HepG2 (cell line): ENCODE measurements at regions not wholly inside any gene's neighbourhood (a gene's known extent, or its start where the extent isn't known, plus 50 kb on each side); places are given as distances from the start of the nearest gene placed in this dataset.
"Not testable (repeated sequence)": the region's sequence is repeated elsewhere in the genome, so short reads cannot be mapped to it uniquely, and the experiment has no call there.

ENCODE experiments used
- ATAC-seq: fragments of 200-7000 bp; cut with Tn5 transposase; 3 replicates; pipeline ENCODE4 v1.9.1; 2020; ENCODE audit warnings: mild to moderate bottlenecking, moderate library complexity
- BruUV-seq: library from RNA; stranded (reverse); fragments of 400-500 nt; replicated peaks from 2 replicates; lab custom pipeline; 2021; lab: Mats Ljungman, UMichigan
- CTCF ChIA-PET: fragments of 300-600 bp; formaldehyde crosslinking; extraction: SDS; loops from one replicate; lab custom pipeline; 2021; ENCODE audit warnings: low total read pairs, inconsistent platforms, low intra/inter-chr PET ratio; lab: Yijun Ruan, JAX
- POLR2A ChIA-PET: fragments of 350-600 bp; sonication (Branson Sonifier 250); formaldehyde crosslinking; loops from one replicate; lab custom pipeline; 2020; ENCODE audit warnings: antibody characterized with exemption, inconsistent platforms; lab: Yijun Ruan, JAX
- DNase-seq: peaks from one replicate; pipeline ENCODE4 v3.0.0-alpha.2; 2015; ENCODE audit warnings: low spot score
- FAIRE-seq: peaks from 3 replicates; lab custom pipeline; 2011; peaks lifted over from hg19 to GRCh38; lab: Jason Lieb, UNC
- H2AFZ ChIP-seq: one replicate; pipeline ENCODE4 v1.6.1; 2011; ENCODE audit warnings: low read length, inconsistent platforms
- H3K27ac ChIP-seq: fragments of 300-600 bp; 3 replicates; pipeline ENCODE4 v1.8.0; 2011; ENCODE audit warnings: mixed run types, mild to moderate bottlenecking, mixed read lengths, low read length, inconsistent platforms; ENCODE audit not compliant: insufficient read depth; ENCODE audit errors: extremely low read length
- H3K27me3 ChIP-seq, 2 experiments: fragments of 200-600 bp in 1 of 2; 2 replicates in 1 of 2; 3 replicates in 1 of 2; pipeline versions ENCODE4 v1.6.0 to v1.8.0; 2011; ENCODE audit warnings: low read length in 2 of 2, mild to moderate bottlenecking in 2 of 2, moderate library complexity in 2 of 2, inconsistent platforms in 1 of 2; ENCODE audit not compliant: insufficient read depth in 2 of 2, control insufficient read depth in 1 of 2
- H3K36me3 ChIP-seq, 2 experiments: fragments of 200-600 bp in 1 of 2; replicated peaks in 1 of 2; 2 replicates in 1 of 2; 3 replicates in 1 of 2; pipeline versions ENCODE4 v1.5.1 to v1.8.0; 2011; ENCODE audit warnings: low read length in 2 of 2, inconsistent platforms in 1 of 2; ENCODE audit not compliant: insufficient read depth in 2 of 2, control insufficient read depth in 1 of 2
- H3K4me1 ChIP-seq: 2 replicates; pipeline ENCODE4 v1.5.1; 2012; ENCODE audit warnings: low read length, inconsistent platforms; ENCODE audit not compliant: insufficient read depth
- H3K4me2 ChIP-seq: 2 replicates; pipeline ENCODE4 v1.6.0; 2011; ENCODE audit warnings: low read depth, low read length, inconsistent platforms
- H3K4me3 ChIP-seq, 3 experiments: fragments of 200-600 bp in 1 of 3; sonication (generic), shearing (Covaris generic) in 1 of 3; replicated peaks in 1 of 3; 2 replicates each; pipeline ENCODE4 v1.5.1; 2011 to 2016; ENCODE audit warnings: low read length in 3 of 3, inconsistent platforms in 2 of 3, low read depth in 2 of 3, mild to moderate bottlenecking in 2 of 3, control low read depth in 1 of 3, mixed read lengths in 1 of 3; ENCODE audit not compliant: insufficient read depth in 1 of 3
- H3K79me2 ChIP-seq: one replicate; pipeline ENCODE4 v1.6.1; 2011; ENCODE audit warnings: low read length, inconsistent platforms; ENCODE audit not compliant: insufficient read depth
- H3K9ac ChIP-seq: 2 replicates; pipeline ENCODE4 v1.6.0; 2011; ENCODE audit warnings: mild to moderate bottlenecking, low read depth, low read length, inconsistent platforms; ENCODE audit not compliant: insufficient read depth
- H3K9me3 ChIP-seq: 2 replicates; pipeline ENCODE4 v1.5.1; 2012; ENCODE audit warnings: mild to moderate bottlenecking, low read length
- H4K20me1 ChIP-seq: 2 replicates; pipeline ENCODE4 v1.6.0; 2011; ENCODE audit warnings: inconsistent platforms, mild to moderate bottlenecking, low read length, moderate library complexity; ENCODE audit not compliant: insufficient read depth
- GFI1 ChIP-seq: sonication (generic); formaldehyde crosslinking; IDR thresholded peaks from 2 replicates; pipeline ENCODE4 v1.5.0; 2020; ENCODE audit warnings: missing genetic modification reagents, mild to moderate bottlenecking, borderline replicate concordance
- KLF15 ChIP-seq: sonication (generic); formaldehyde crosslinking; IDR thresholded peaks from 2 replicates; pipeline ENCODE4 v1.8.1; 2023; ENCODE audit warnings: borderline replicate concordance, mild to moderate bottlenecking, inconsistent platforms, missing genetic modification reagents, mixed read lengths
- MEIS1 ChIP-seq: sonication (generic); formaldehyde crosslinking; IDR thresholded peaks from 2 replicates; pipeline ENCODE4 v1.9.0; 2021; ENCODE audit warnings: mild to moderate bottlenecking, missing genetic modification reagents, moderate library complexity, borderline replicate concordance
- NBN ChIP-seq: fragments of 450-650 bp; conservative IDR thresholded peaks from 2 replicates; pipeline ENCODE4 v1.6.1; 2017
- TARDBP ChIP-seq: sonication (generic); formaldehyde crosslinking; IDR thresholded peaks from 2 replicates; pipeline ENCODE4 v1.8.0; 2022; ENCODE audit warnings: mild to moderate bottlenecking, missing genetic modification reagents
- ZFP82 ChIP-seq: sonication (generic); formaldehyde crosslinking; IDR thresholded peaks from 2 replicates; pipeline ENCODE4 v1.5.1; 2020; ENCODE audit warnings: mild to moderate bottlenecking, missing genetic modification reagents, borderline replicate concordance
- ZNF260 ChIP-seq: sonication (generic); formaldehyde crosslinking; IDR thresholded peaks from 2 replicates; pipeline ENCODE4 v1.4.0; 2020; ENCODE audit warnings: missing genetic modification reagents, low read depth, mild to moderate bottlenecking, borderline replicate concordance
- ZNF7 ChIP-seq: IDR thresholded peaks from 2 replicates; pipeline ENCODE4 v1.6.1; 2016; ENCODE audit warnings: missing biosample characterization, missing genetic modification reagents
- WGBS: methylation state at CpG from one replicate; pipeline ENCODE4 v1.1.6; 2017; ENCODE audit warnings: low lambda C conversion rate; 5-methylcytosine and 5-hydroxymethylcytosine counted together
- in situ Hi-C: cut with HindIII; loops from 2 replicates; pipeline ENCODE4 v1.10.0; 2017; ENCODE audit warnings: low pct_unique_long_range_greater_than_20kb; ENCODE audit not compliant: extremely low pct_ligation_motif_present
- intact Hi-C: fragments of 100-400 bp; cut with micrococcal nuclease; formaldehyde crosslinking; loops from one replicate; pipeline ENCODE4 v1.10.0; 2022; ENCODE audit not compliant: unreplicated experiment
- TF ChIP-seq, protein P1 (sequence below): IDR thresholded peaks from 2 replicates; pipeline ENCODE4 v1.6.1; 2016; ENCODE audit warnings: missing compliant biosample characterization, missing genetic modification reagents, borderline replicate concordance

DNA sequence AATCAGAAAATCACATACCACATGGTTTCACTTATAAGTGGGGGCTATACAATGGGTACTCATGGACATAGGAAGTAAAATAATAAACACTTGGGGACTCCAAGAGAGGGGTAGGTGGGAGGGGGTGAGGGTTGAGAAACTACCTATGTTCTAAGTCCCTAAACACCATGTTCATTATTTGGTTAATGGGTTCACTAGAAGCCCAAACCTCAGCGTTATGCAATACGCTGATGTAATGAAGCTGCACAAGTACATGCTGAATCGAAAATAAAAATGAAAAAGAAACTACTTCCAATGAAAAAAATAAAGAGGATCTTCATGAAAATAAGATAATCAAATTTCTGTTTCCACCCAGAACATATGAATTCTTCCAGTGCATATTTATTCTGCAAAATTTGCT, 208.5 kb downstream of the TMEM161B start:
- Histone ChIP-seq H3K4me3 (no peak overlapping the region), H4K20me1 (no peaks in the 10 kb centered on the region), H3K79me2 (no peaks in the 10 kb centered on the region), H3K4me1 (peaks cover 13% of the 10 kb centered on the region), H2AFZ (no peak overlapping the region), H3K36me3 (no peaks in the 10 kb centered on the region), H3K27me3 (no peaks in the 10 kb centered on the region), H3K9ac (no peak overlapping the region), H3K4me2 (no peak overlapping the region), H3K27ac (no peak overlapping the region), H3K9me3 (no peaks in the 10 kb centered on the region)
- intact Hi-C loops (no loop called here), in situ Hi-C loops (no loop called here)
- ChIA-PET POLR2A (no interaction called here), CTCF (no interaction called here)
- no peak for DNase-seq
- 63% methylated on average over 3 of the region's 3 CpGs for WGBS
- no peak for FAIRE-seq
- no TSS peak for BruUV-seq
- ATAC-seq, result no peak
- TF ChIP-seq TARDBP (CRISPR knock-in tag) (no peak), NBN (no peak), ZNF7 (CRISPR knock-in tag) (no peak), ZFP82 (CRISPR knock-in tag) (no peak)
- TF ChIP-seq, protein P1, sequence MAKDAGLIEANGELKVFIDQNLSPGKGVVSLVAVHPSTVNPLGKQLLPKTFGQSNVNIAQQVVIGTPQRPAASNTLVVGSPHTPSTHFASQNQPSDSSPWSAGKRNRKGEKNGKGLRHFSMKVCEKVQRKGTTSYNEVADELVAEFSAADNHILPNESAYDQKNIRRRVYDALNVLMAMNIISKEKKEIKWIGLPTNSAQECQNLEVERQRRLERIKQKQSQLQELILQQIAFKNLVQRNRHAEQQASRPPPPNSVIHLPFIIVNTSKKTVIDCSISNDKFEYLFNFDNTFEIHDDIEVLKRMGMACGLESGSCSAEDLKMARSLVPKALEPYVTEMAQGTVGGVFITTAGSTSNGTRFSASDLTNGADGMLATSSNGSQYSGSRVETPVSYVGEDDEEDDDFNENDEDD (CRISPR knock-in tag), result no peak

DNA sequence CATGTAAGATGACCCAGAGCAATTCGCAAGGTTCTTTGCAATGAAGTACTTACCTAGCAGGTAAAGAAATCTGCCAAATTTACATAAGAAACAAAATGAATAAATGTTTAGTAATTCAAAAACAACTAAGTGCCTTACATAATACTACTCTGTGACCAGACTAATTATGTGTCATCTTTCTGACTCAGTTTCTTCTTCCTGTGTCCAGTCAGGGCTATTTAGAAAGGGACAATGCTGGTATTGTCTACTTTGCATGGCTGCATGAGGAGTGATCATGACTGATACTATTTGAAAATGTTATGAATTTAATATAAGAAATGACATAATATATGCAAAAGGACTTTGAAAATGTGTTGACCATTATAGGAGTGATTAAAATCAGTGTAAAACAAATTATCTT, 210.0 kb downstream of the TMEM161B start:
- intact Hi-C loops, result no loop called here
- ChIA-PET POLR2A (no interaction called here), CTCF (no interaction called here)
- WGBS, result 96% methylated on average over 1 of the region's 1 CpG
- Histone ChIP-seq H2AFZ (no peak overlapping the region), H3K4me2 (no peak overlapping the region), H3K9ac (no peak overlapping the region), H3K27ac (no peak overlapping the region), H3K36me3 (no peaks in the 10 kb centered on the region), H3K79me2 (no peaks in the 10 kb centered on the region), H3K27me3 (no peaks in the 10 kb centered on the region), H4K20me1 (no peaks in the 10 kb centered on the region), H3K9me3 (no peaks in the 10 kb centered on the region), H3K4me3 (no peak overlapping the region), H3K4me1 (no peaks in the 10 kb centered on the region; the same call in 1 of the 2 replicates)
- DNase-seq (no peak), ATAC-seq (no peak), FAIRE-seq (no peak)
- in situ Hi-C loops, result no loop called here
- no TSS peak for BruUV-seq
- no peak for TF ChIP-seq ZNF260 (CRISPR knock-in tag)
- no peak for TF ChIP-seq MEIS1 (CRISPR knock-in tag)
- TF ChIP-seq KLF15 (CRISPR knock-in tag), result no peak
- no peak for TF ChIP-seq GFI1 (CRISPR knock-in tag)

DNA sequence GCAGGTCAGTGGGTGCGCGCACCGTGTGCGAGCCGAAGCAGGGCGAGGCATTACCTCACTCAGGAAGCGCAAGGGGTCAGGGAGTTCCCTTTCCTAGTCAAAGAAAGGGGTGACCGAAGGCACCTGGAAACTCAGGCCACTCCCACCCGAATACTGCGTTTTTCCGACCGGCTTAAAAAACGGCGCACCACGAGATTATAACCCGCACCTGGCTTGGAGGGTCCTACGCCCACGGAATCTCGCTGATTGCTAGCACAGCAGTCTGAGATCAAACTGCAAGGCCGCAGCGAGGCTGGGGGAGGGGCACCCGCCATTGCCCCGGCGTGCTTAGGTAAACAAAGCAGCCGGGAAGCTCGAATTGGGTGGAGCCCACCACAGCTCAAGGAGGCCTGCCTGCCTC, 216.2 kb downstream of the TMEM161B start:
- not testable (repeated sequence) for FAIRE-seq

More for the DNA sequence above, 216.2 kb downstream of the TMEM161B start:
- H3K9me3 ChIP-seq, POLR2A ChIA-PET, H3K4me1 ChIP-seq, H3K36me3 ChIP-seq, in situ Hi-C loops, H3K9ac ChIP-seq, H3K27ac ChIP-seq, DNase-seq, H2AFZ ChIP-seq, ATAC-seq, H3K4me2 ChIP-seq, H3K79me2 ChIP-seq, intact Hi-C loops, BruUV-seq, CTCF ChIA-PET, H3K4me3 ChIP-seq, H4K20me1 ChIP-seq, H3K27me3 ChIP-seq: not testable (repeated sequence)
- 92% methylated on average over 7 of the region's 26 CpGs for WGBS
